22Rv1 (cell line): ENCODE measurements at regions not wholly inside any gene's neighbourhood (a gene's known extent, or its start where the extent isn't known, plus 50 kb on each side); places are given as distances from the start of the nearest gene placed in this dataset.

Source experiments
- CTCF ChIP-seq: fragments of 450-650 bp; IDR thresholded peaks from 2 replicates; pipeline ENCODE4 v1.5.1; 2017; ENCODE audit warnings: mild to moderate bottlenecking
- ZFX ChIP-seq: fragments of 450-650 bp; IDR thresholded peaks from 2 replicates; pipeline ENCODE4 v1.6.1; 2017; ENCODE audit warnings: antibody characterized with exemption, borderline replicate concordance

- no peak for TF ChIP-seq CTCF
- TF ChIP-seq ZFX, result no peak
These were observed 154.9 kb downstream of the DLL1 start for GRCh38 chr6:170135821-170136471.
